Activated CD8-positive, alpha-beta T cell treated with anti-CD3 and anti-CD28 coated beads for 36 hours (primary cell): ENCODE measurements at regions not wholly inside any gene's neighbourhood (a gene's known extent, or its start where the extent isn't known, plus 50 kb on each side); places are given as distances from the start of the nearest gene placed in this dataset.
"Not testable (repeated sequence)": the region's sequence is repeated elsewhere in the genome, so short reads cannot be mapped to it uniquely, and the experiment has no call there.

ENCODE experiments used
- ATAC-seq: fragments of 200-7000 bp; cut with Tn5 transposase; one replicate; pipeline ENCODE4 v1.10.0; 2021; ENCODE audit warnings: mild to moderate bottlenecking, moderate library complexity
- CTCF ChIA-PET: fragments of 350-600 bp; sonication (Branson Sonifier 250); formaldehyde crosslinking; loops from one replicate; lab custom pipeline; 2021; ENCODE audit warnings: antibody characterized with exemption; lab: Charles Lee
- POLR2A ChIA-PET: fragments of 350-600 bp; sonication (Branson Sonifier 250); formaldehyde crosslinking; loops from one replicate; lab custom pipeline; 2021; ENCODE audit warnings: antibody characterized with exemption; lab: Charles Lee
- DNase-seq: peaks from one replicate; pipeline ENCODE4 v3.0.0-alpha.2; 2020
- H3K27ac Mint-ChIP-seq: one replicate; pipeline ENCODE4 v1.8.0; 2021; ENCODE audit warnings: mild to moderate bottlenecking, mixed read lengths
- H3K27me3 Mint-ChIP-seq: one replicate; pipeline ENCODE4 v1.8.0; 2021; ENCODE audit warnings: mixed read lengths
- H3K36me3 Mint-ChIP-seq: one replicate; pipeline ENCODE4 v1.8.0; 2021; ENCODE audit warnings: low read depth, mixed read lengths
- H3K4me1 Mint-ChIP-seq: one replicate; pipeline ENCODE4 v1.8.0; 2021; ENCODE audit warnings: low read depth, mixed read lengths
- H3K4me3 Mint-ChIP-seq: one replicate; pipeline ENCODE4 v1.8.0; 2021; ENCODE audit warnings: mild to moderate bottlenecking, moderate library complexity, mixed read lengths
- H3K9me3 Mint-ChIP-seq: one replicate; pipeline ENCODE4 v1.8.0; 2021; ENCODE audit warnings: mixed read lengths
- CTCF ChIP-seq: fragments of 200-600 bp; IDR thresholded peaks from one replicate; pipeline ENCODE4 v1.8.0; 2022; ENCODE audit warnings: antibody characterized with exemption, mild to moderate bottlenecking
- intact Hi-C: fragments of 100-400 bp; cut with micrococcal nuclease; formaldehyde crosslinking; loops from one replicate; pipeline ENCODE4 v1.10.0; 2022

- peaks cover 2% of the 10 kb centered on the region for H3K27me3 Mint-ChIP-seq
- intact Hi-C loops, result no loop called here
- CTCF ChIA-PET, result no interaction called here
- H3K4me1 Mint-ChIP-seq, result no peaks in the 10 kb centered on the region
- DNase-seq, result no peak
- H3K4me3 Mint-ChIP-seq, result no peak overlapping the region
- TF ChIP-seq CTCF, result no peak
- H3K27ac Mint-ChIP-seq, result no peak overlapping the region
- ATAC-seq, result no peak
- no peaks in the 10 kb centered on the region for H3K36me3 Mint-ChIP-seq
- no peaks in the 10 kb centered on the region for H3K9me3 Mint-ChIP-seq
- POLR2A ChIA-PET, result no interaction called here
Observed at GRCh38 chr20:19838468-19838867, 80.4 kb downstream of the RIN2 start.

GRCh38 chr20:19839053-19839452, 81.0 kb downstream of the RIN2 start:
- POLR2A ChIA-PET, result no interaction called here
- H3K4me1 Mint-ChIP-seq, result no peaks in the 10 kb centered on the region
- peaks cover 2% of the 10 kb centered on the region for H3K27me3 Mint-ChIP-seq
- H3K27ac Mint-ChIP-seq, result no peak overlapping the region
- TF ChIP-seq CTCF, result no peak
- no peaks in the 10 kb centered on the region for H3K36me3 Mint-ChIP-seq
- H3K4me3 Mint-ChIP-seq, result no peak overlapping the region
- intact Hi-C loops, result no loop called here
- ATAC-seq (no peak), DNase-seq (no peak)
- CTCF ChIA-PET, result no interaction called here
- no peaks in the 10 kb centered on the region for H3K9me3 Mint-ChIP-seq

DNA sequence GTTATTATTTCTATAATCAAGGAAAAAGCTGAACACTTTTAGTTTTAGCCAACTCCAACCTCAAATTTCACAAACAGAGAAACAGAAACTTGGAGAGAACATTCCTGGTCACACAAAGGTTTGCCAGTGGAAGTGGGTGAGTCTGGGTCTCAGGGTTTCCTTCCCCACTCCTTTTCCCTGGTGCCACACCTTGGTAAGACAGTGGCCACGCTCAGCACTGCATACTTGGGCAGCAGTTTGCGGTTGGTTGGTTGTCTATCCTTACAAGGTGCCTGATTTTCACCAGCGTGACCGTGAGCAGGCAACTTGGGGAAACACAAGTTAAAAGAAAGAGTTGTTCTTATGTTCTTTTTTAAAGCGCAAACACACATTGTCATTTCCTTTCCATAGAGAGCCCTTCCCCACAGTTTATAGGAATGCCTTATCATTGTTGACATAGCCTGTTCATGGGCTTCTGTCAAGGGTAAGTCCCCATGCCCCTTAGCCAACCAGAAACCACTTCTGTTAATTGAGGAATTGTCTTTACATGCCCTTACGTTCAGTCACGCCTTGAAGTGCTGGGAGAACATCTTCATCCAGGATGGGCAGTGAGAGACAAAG, 82.2 kb downstream of the RIN2 start:
- Mint-ChIP-seq H3K4me3 (no peak overlapping the region), H3K9me3 (no peaks in the 10 kb centered on the region), H3K27me3 (peaks cover 3% of the 10 kb centered on the region), H3K36me3 (no peaks in the 10 kb centered on the region), H3K4me1 (no peaks in the 10 kb centered on the region), H3K27ac (no peak overlapping the region)
- POLR2A ChIA-PET, result no interaction called here
- CTCF ChIA-PET, result no interaction called here
- intact Hi-C loops, result no loop called here
- DNase-seq (no peak), ATAC-seq (no peak)
- TF ChIP-seq CTCF, result no peak

- Mint-ChIP-seq H3K9me3 (no peaks in the 10 kb centered on the region), H3K4me1 (no peaks in the 10 kb centered on the region), H3K4me3 (no peak overlapping the region), H3K27me3 (peaks cover 8% of the 10 kb centered on the region), H3K27ac (no peak overlapping the region), H3K36me3 (no peaks in the 10 kb centered on the region)
- intact Hi-C loops, result no loop called here
- no peak for TF ChIP-seq CTCF
- ATAC-seq (no peak), DNase-seq (no peak)
- ChIA-PET POLR2A (no interaction called here), CTCF (no interaction called here)
Observed at GRCh38 chr20:19841740-19842139, 83.7 kb downstream of the RIN2 start.

- H3K27ac Mint-ChIP-seq, H3K27me3 Mint-ChIP-seq, H3K4me1 Mint-ChIP-seq, POLR2A ChIA-PET, intact Hi-C loops, H3K9me3 Mint-ChIP-seq, CTCF ChIA-PET, ATAC-seq, H3K36me3 Mint-ChIP-seq, H3K4me3 Mint-ChIP-seq, DNase-seq: not testable (repeated sequence)
Observed at GRCh38 chr20:19844850-19845249, 86.8 kb downstream of the RIN2 start.

DNA sequence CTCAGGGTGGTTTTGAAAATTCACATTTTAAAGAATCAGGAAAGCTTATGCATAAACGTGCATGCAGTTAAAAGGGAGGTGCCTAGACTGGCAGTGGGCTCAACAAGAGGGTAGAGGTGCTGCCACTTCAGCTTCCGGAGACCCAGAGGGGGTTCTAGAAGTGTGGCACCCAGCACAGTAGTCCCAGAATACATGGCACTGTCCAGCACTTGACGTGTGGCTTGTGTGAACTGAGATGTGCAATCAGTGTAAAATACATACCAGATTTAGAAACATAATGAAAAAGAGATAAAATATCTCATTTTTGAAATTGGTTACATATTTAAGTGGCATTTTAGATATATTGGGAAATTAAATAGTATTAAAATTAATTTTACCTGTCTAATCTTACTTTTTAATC, 89.3 kb downstream of the RIN2 start:
- Mint-ChIP-seq H3K4me3 (no peak overlapping the region), H3K9me3 (no peaks in the 10 kb centered on the region), H3K27ac (no peak overlapping the region), H3K4me1 (no peaks in the 10 kb centered on the region), H3K27me3 (peaks cover 11% of the 10 kb centered on the region), H3K36me3 (no peaks in the 10 kb centered on the region)
- DNase-seq, result no peak
- ChIA-PET CTCF (no interaction called here), POLR2A (no interaction called here)
- ATAC-seq, result no peak
- TF ChIP-seq CTCF, result no peak
- intact Hi-C loops, result no loop called here
